IMR-90 (cell line): ENCODE measurements at regions not wholly inside any gene's neighbourhood (a gene's known extent, or its start where the extent isn't known, plus 50 kb on each side); places are given as distances from the start of the nearest gene placed in this dataset.

Experiments used
- ATAC-seq: fragments of 200-7000 bp; cut with Tn5 transposase; 2 replicates; pipeline ENCODE4 v1.9.1; 2020; ENCODE audit warnings: low read depth, mild to moderate bottlenecking, moderate library complexity
- BruUV-seq: library from RNA; stranded (reverse); fragments of 400-500 nt; replicated peaks from 2 replicates; lab custom pipeline; 2021; lab: Mats Ljungman, UMichigan
- CTCF ChIA-PET: fragments of 300-600 bp; formaldehyde crosslinking; extraction: SDS; loops from one replicate; lab custom pipeline; 2021; ENCODE audit warnings: antibody characterized with exemption; lab: Yijun Ruan, JAX
- POLR2A ChIA-PET: fragments of 300-600 bp; sonication (Branson Sonifier 250); formaldehyde crosslinking; loops from one replicate; lab custom pipeline; 2022; ENCODE audit warnings: antibody characterized with exemption; ENCODE audit not compliant: unreplicated experiment; lab: Charles Lee
- DNase-seq: peaks from one replicate; pipeline ENCODE4 v3.0.0; 2013
- H2AFZ ChIP-seq: replicated peaks from 2 replicates; pipeline ENCODE3; 2013; ENCODE audit warnings: low read length, mild to moderate bottlenecking; ENCODE audit not compliant: poor library complexity
- H2AK5ac ChIP-seq: 2 replicates; pipeline ENCODE4 v1.6.1; 2013; ENCODE audit warnings: low read depth, low read length, inconsistent platforms
- H2AK9ac ChIP-seq: replicated peaks from 2 replicates; pipeline ENCODE3; 2013; ENCODE audit warnings: mild to moderate bottlenecking, low read depth, low read length, moderate library complexity; ENCODE audit not compliant: poor library complexity
- H2BK120ac ChIP-seq: 2 replicates; pipeline ENCODE4 v1.6.1; 2013; ENCODE audit warnings: low read depth, low read length, inconsistent platforms
- H2BK15ac ChIP-seq: 3 replicates; pipeline ENCODE4 v1.6.1; 2013; ENCODE audit warnings: low read depth, low read length, inconsistent platforms
- H2BK20ac ChIP-seq: 2 replicates; pipeline ENCODE4 v1.6.1; 2013; ENCODE audit warnings: low read depth, mild to moderate bottlenecking, inconsistent platforms, low read length, moderate library complexity
- H2BK5ac ChIP-seq: 2 replicates; pipeline ENCODE4 v1.6.1; 2013; ENCODE audit warnings: mild to moderate bottlenecking, low read depth, low read length, inconsistent platforms; ENCODE audit not compliant: poor library complexity, severe bottlenecking
- H3K14ac ChIP-seq: replicated peaks from 2 replicates; pipeline ENCODE4 v1.6.1; 2013; ENCODE audit warnings: low read depth, low read length, inconsistent platforms
- H3K18ac ChIP-seq: 2 replicates; pipeline ENCODE4 v1.6.1; 2013; ENCODE audit warnings: low read depth, low read length, control low read depth
- H3K23ac ChIP-seq: 2 replicates; pipeline ENCODE4 v1.6.1; 2013; ENCODE audit warnings: low read depth, low read length, inconsistent platforms
- H3K27ac ChIP-seq: 2 replicates; pipeline ENCODE4 v1.5.1; 2013; ENCODE audit warnings: mild to moderate bottlenecking, control low read depth, low read length; ENCODE audit not compliant: insufficient read depth
- H3K27me3 ChIP-seq: 2 replicates; pipeline ENCODE4 v1.6.1; 2013; ENCODE audit warnings: low read length; ENCODE audit not compliant: control insufficient read depth, insufficient read depth
- H3K36me3 ChIP-seq: 2 replicates; pipeline ENCODE4 v1.6.1; 2013; ENCODE audit warnings: low read length, mixed read lengths; ENCODE audit not compliant: control insufficient read depth, insufficient read depth
- H3K4ac ChIP-seq: 2 replicates; pipeline ENCODE4 v1.6.1; 2013; ENCODE audit warnings: low read depth, low read length, inconsistent platforms
- H3K4me1 ChIP-seq: 2 replicates; pipeline ENCODE4 v1.6.1; 2013; ENCODE audit warnings: low read length, mixed read lengths; ENCODE audit not compliant: control insufficient read depth, insufficient read depth
- H3K4me2 ChIP-seq: 2 replicates; pipeline ENCODE4 v1.6.1; 2013; ENCODE audit warnings: low read depth, mild to moderate bottlenecking, control low read depth, low read length, moderate library complexity
- H3K4me3 ChIP-seq: 2 replicates; pipeline ENCODE4 v1.5.1; 2013; ENCODE audit warnings: low read depth, mild to moderate bottlenecking, control low read depth, low read length, moderate library complexity; ENCODE audit not compliant: insufficient read depth
- H3K56ac ChIP-seq: 2 replicates; pipeline ENCODE4 v1.6.1; 2013; ENCODE audit warnings: low read length, inconsistent platforms; ENCODE audit not compliant: insufficient read depth; ENCODE audit errors: extremely low read depth
- H3K79me1 ChIP-seq, 2 experiments: 2 replicates each; pipeline ENCODE4 v1.6.1; 2013; ENCODE audit warnings: low read length in 2 of 2, inconsistent platforms in 1 of 2, low read depth in 1 of 2
- H3K9ac ChIP-seq: 2 replicates; pipeline ENCODE4 v1.6.1; 2013; ENCODE audit warnings: low read depth, low read length, control low read depth
- H3K9me1 ChIP-seq: 2 replicates; pipeline ENCODE4 v1.6.1; 2013; ENCODE audit warnings: low read length, inconsistent platforms; ENCODE audit not compliant: insufficient read depth
- H3K9me3 ChIP-seq: 2 replicates; pipeline ENCODE4 v1.6.1; 2013; ENCODE audit warnings: low read length; ENCODE audit not compliant: control insufficient read depth, insufficient read depth
- H4K20me1 ChIP-seq: 2 replicates; pipeline ENCODE4 v1.6.1; 2013; ENCODE audit warnings: low read length, inconsistent platforms; ENCODE audit not compliant: insufficient read depth
- H4K5ac ChIP-seq: 2 replicates; pipeline ENCODE4 v1.6.1; 2013; ENCODE audit warnings: mild to moderate bottlenecking, low read depth, low read length, control low read depth
- H4K8ac ChIP-seq, 2 experiments: 2 replicates each; pipeline ENCODE4 v1.6.1; 2013; ENCODE audit warnings: low read depth in 2 of 2, low read length in 2 of 2, control low read depth in 1 of 2, inconsistent platforms in 1 of 2
- H4K91ac ChIP-seq: 2 replicates; pipeline ENCODE4 v1.6.1; 2013; ENCODE audit warnings: low read depth, low read length, inconsistent platforms; ENCODE audit not compliant: insufficient read depth
- BHLHE40 ChIP-seq: fragments of 150-350 bp; IDR thresholded peaks from 2 replicates; pipeline ENCODE4 v1.6.1; 2016; ENCODE audit warnings: mild to moderate bottlenecking, low read depth, low read length
- CEBPB ChIP-seq: IDR thresholded peaks from 2 replicates; pipeline ENCODE4 v1.6.1; 2012; ENCODE audit warnings: low read depth, low read length, improper control_type of control experiment
- CHD1 ChIP-seq: IDR thresholded peaks from 2 replicates; pipeline ENCODE4 v1.6.1; 2012; ENCODE audit warnings: low read depth, low read length, improper control_type of control experiment
- FOS ChIP-seq: fragments of 150-350 bp; IDR thresholded peaks from 2 replicates; pipeline ENCODE4 v1.6.1; 2016; ENCODE audit warnings: low read depth, low read length
- MAFK ChIP-seq: IDR thresholded peaks from 2 replicates; pipeline ENCODE4 v1.6.1; 2012; ENCODE audit warnings: low read depth, low read length, improper control_type of control experiment
- MAZ ChIP-seq: IDR thresholded peaks from 2 replicates; pipeline ENCODE4 v1.6.1; 2012; ENCODE audit warnings: low read depth, mild to moderate bottlenecking, low read length, improper control_type of control experiment, moderate library complexity, borderline replicate concordance
- MXI1 ChIP-seq: IDR thresholded peaks from 2 replicates; pipeline ENCODE4 v1.6.1; 2012; ENCODE audit warnings: low read depth, mild to moderate bottlenecking, low read length, moderate library complexity, borderline replicate concordance
- NFE2L2 ChIP-seq: fragments of 150-350 bp; IDR thresholded peaks from 2 replicates; pipeline ENCODE4 v1.6.1; 2016; ENCODE audit warnings: low read depth, mild to moderate bottlenecking, low read length
- POLR2A ChIP-seq: IDR thresholded peaks from 2 replicates; pipeline ENCODE4 v1.6.1; 2012; ENCODE audit warnings: mild to moderate bottlenecking, low read depth, low read length
- RAD21 ChIP-seq: IDR thresholded peaks from 2 replicates; pipeline ENCODE4 v1.6.1; 2012; ENCODE audit warnings: low read length, improper control_type of control experiment
- RCOR1 ChIP-seq: IDR thresholded peaks from 2 replicates; pipeline ENCODE4 v1.6.1; 2012; ENCODE audit warnings: mild to moderate bottlenecking, low read length, improper control_type of control experiment; ENCODE audit not compliant: insufficient replicate concordance
- RFX5 ChIP-seq: IDR thresholded peaks from 2 replicates; pipeline ENCODE4 v1.8.0; 2012; ENCODE audit warnings: low read depth, mild to moderate bottlenecking, low read length, moderate library complexity
- SMC3 ChIP-seq: fragments of 150-350 bp; IDR thresholded peaks from 2 replicates; pipeline ENCODE4 v1.6.1; 2016; ENCODE audit warnings: low read depth, mild to moderate bottlenecking, antibody characterized with exemption, low read length, moderate library complexity
- WGBS, 2 experiments: methylation state at CpG; one replicate each; pipeline versions ENCODE4 v1.1.5 to v1.1.7; 2013; ENCODE audit warnings: missing lambda C conversion rate in 2 of 2; ENCODE audit not compliant: insufficient read length in 1 of 2; ENCODE audit errors: extremely low coverage in 2 of 2; 5-methylcytosine and 5-hydroxymethylcytosine counted together
- dilution Hi-C: fragments of 300-500 bp; cut with HindIII; formaldehyde crosslinking; loops from one replicate; pipeline ENCODE4 v1.14.3; 2018; ENCODE audit warnings: low sequenced_read_pairs; ENCODE audit not compliant: unreplicated experiment
- in situ Hi-C: fragments of 300-500 bp; cut with MboI; formaldehyde crosslinking; loops from 3 replicates; pipeline ENCODE4 v1.14.3; 2019; ENCODE audit warnings: low sequenced_read_pairs, inconsistent platforms, mixed read lengths
- intact Hi-C: fragments of 100-400 bp; cut with micrococcal nuclease; formaldehyde crosslinking; loops from 2 replicates; pipeline ENCODE4 v1.10.0; 2022
- TF ChIP-seq, protein P1 (sequence below): conservative IDR thresholded peaks from 2 replicates; pipeline ENCODE4 v1.5.1; 2012; ENCODE audit warnings: mild to moderate bottlenecking, low read depth, low read length, improper control_type of control experiment
- TF ChIP-seq, protein P2 (sequence below): fragments of 150-350 bp; IDR thresholded peaks from 2 replicates; pipeline ENCODE4 v1.6.1; 2016; ENCODE audit warnings: low read depth, mild to moderate bottlenecking, low read length, moderate library complexity, borderline replicate concordance
- TF ChIP-seq, protein P3 (sequence below): fragments of 150-350 bp; IDR thresholded peaks from 2 replicates; pipeline ENCODE4 v1.6.1; 2017; ENCODE audit warnings: mild to moderate bottlenecking, antibody characterized with exemption, low read length, low read depth

DNA sequence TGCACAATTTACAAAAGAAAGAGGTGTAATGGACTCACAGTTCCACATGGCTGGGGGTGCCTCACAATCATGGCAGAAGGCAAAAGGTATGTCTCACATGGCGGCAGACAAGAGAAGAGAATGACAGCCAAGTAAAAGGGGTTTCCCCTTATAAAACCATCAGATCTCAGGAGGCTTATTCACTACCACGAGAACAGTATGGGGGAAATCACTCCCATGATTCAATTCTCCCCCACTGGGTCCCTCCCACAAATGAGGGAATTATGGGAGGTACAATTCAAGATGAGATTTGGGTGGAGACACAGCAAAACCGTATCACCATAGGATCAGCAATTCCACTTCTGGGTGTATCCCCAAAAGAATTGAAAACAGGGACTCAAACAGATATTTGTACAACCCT is 97.5 kb upstream of the STX18 start:
- BruUV-seq = no TSS peak
- in situ Hi-C loops (no loop called here), dilution Hi-C loops (no loop called here), intact Hi-C loops (no loop called here)
- peaks cover 2% of the 10 kb centered on the region; the same call in 1 of the 2 replicates for H3K27me3 ChIP-seq
- H3K4me1 ChIP-seq = peaks cover 4% of the 10 kb centered on the region; the same call in 1 of the 2 replicates
- H4K5ac ChIP-seq = no peak overlapping the region
- no peak overlapping the region for H3K27ac ChIP-seq
- no peak overlapping the region for H3K4me3 ChIP-seq
- ATAC-seq (no peak), DNase-seq (no peak)
- no peak overlapping the region for H3K4me2 ChIP-seq
- TF ChIP-seq MAFK = no peak
- no peak for TF ChIP-seq BHLHE40
- no peak for TF ChIP-seq RCOR1
- TF ChIP-seq NFE2L2 = no peak
- TF ChIP-seq FOS = no peak
- TF ChIP-seq, protein P1, sequence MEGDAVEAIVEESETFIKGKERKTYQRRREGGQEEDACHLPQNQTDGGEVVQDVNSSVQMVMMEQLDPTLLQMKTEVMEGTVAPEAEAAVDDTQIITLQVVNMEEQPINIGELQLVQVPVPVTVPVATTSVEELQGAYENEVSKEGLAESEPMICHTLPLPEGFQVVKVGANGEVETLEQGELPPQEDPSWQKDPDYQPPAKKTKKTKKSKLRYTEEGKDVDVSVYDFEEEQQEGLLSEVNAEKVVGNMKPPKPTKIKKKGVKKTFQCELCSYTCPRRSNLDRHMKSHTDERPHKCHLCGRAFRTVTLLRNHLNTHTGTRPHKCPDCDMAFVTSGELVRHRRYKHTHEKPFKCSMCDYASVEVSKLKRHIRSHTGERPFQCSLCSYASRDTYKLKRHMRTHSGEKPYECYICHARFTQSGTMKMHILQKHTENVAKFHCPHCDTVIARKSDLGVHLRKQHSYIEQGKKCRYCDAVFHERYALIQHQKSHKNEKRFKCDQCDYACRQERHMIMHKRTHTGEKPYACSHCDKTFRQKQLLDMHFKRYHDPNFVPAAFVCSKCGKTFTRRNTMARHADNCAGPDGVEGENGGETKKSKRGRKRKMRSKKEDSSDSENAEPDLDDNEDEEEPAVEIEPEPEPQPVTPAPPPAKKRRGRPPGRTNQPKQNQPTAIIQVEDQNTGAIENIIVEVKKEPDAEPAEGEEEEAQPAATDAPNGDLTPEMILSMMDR = no peak
- TF ChIP-seq POLR2A = no peak
- TF ChIP-seq, protein P2, sequence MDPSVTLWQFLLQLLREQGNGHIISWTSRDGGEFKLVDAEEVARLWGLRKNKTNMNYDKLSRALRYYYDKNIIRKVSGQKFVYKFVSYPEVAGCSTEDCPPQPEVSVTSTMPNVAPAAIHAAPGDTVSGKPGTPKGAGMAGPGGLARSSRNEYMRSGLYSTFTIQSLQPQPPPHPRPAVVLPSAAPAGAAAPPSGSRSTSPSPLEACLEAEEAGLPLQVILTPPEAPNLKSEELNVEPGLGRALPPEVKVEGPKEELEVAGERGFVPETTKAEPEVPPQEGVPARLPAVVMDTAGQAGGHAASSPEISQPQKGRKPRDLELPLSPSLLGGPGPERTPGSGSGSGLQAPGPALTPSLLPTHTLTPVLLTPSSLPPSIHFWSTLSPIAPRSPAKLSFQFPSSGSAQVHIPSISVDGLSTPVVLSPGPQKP = no peak
- TF ChIP-seq CEBPB = no peak
- no peak for TF ChIP-seq RAD21
- no peak for TF ChIP-seq MAZ
- no peak for TF ChIP-seq MXI1
- TF ChIP-seq, protein P3, sequence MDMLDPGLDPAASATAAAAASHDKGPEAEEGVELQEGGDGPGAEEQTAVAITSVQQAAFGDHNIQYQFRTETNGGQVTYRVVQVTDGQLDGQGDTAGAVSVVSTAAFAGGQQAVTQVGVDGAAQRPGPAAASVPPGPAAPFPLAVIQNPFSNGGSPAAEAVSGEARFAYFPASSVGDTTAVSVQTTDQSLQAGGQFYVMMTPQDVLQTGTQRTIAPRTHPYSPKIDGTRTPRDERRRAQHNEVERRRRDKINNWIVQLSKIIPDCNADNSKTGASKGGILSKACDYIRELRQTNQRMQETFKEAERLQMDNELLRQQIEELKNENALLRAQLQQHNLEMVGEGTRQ = no peak
- no peak for TF ChIP-seq SMC3
- no peak for TF ChIP-seq CHD1
- TF ChIP-seq RFX5 = no peak
- CTCF ChIA-PET = no interaction called here
- no peak overlapping the region for H2AFZ ChIP-seq
- H2BK5ac ChIP-seq = no peak overlapping the region
- no peaks in the 10 kb centered on the region for H3K9me3 ChIP-seq
- no peak overlapping the region for H2AK9ac ChIP-seq
- POLR2A ChIA-PET = no interaction called here
- H4K20me1 ChIP-seq = no peaks in the 10 kb centered on the region
- no peak overlapping the region for H3K14ac ChIP-seq
- H3K79me1 ChIP-seq = no peaks in the 10 kb centered on the region
- no peak overlapping the region for H2BK15ac ChIP-seq
- H4K8ac ChIP-seq = no peak overlapping the region
- no peak overlapping the region for H2BK20ac ChIP-seq
- no peak overlapping the region for H2BK120ac ChIP-seq
- no peak overlapping the region for H4K91ac ChIP-seq
- H2AK5ac ChIP-seq = no peak overlapping the region
- no peak overlapping the region for H3K4ac ChIP-seq
- H3K9me1 ChIP-seq = no peaks in the 10 kb centered on the region
- H3K23ac ChIP-seq = no peak overlapping the region
- H3K9ac ChIP-seq = no peak overlapping the region
- no CpG with 5 or more reads among the region's 3 CpGs for WGBS, 2 experiments
- no peak overlapping the region for H3K56ac ChIP-seq
- no peak overlapping the region for H3K18ac ChIP-seq
- no peaks in the 10 kb centered on the region for H3K36me3 ChIP-seq
